ENCODE measurements at regions not wholly inside any gene's neighbourhood (a gene's known extent, or its start where the extent isn't known, plus 50 kb on each side); places are given as distances from the start of the nearest gene placed in this dataset.

DNA sequence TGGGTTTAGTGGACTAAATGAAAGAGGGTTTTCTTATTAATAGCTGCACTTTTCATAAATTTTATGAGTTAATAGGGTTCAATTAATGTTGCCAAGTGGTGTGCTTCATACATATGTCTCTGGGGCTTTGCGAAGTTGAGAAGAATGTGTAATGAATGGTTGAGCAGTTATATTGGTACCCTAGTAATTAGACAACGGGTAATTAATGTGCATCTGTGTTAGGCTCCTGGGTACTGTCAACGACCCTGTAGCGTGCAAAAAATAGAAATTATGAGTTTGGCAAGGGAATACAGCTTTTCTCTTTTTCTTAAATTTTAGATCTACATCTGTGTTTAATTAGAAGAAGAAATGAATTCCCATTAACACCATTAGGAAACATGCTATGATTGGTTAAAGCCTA lies 1027.7 kb downstream of the ARAP2 start:
- TF ChIP-seq, protein P1, sequence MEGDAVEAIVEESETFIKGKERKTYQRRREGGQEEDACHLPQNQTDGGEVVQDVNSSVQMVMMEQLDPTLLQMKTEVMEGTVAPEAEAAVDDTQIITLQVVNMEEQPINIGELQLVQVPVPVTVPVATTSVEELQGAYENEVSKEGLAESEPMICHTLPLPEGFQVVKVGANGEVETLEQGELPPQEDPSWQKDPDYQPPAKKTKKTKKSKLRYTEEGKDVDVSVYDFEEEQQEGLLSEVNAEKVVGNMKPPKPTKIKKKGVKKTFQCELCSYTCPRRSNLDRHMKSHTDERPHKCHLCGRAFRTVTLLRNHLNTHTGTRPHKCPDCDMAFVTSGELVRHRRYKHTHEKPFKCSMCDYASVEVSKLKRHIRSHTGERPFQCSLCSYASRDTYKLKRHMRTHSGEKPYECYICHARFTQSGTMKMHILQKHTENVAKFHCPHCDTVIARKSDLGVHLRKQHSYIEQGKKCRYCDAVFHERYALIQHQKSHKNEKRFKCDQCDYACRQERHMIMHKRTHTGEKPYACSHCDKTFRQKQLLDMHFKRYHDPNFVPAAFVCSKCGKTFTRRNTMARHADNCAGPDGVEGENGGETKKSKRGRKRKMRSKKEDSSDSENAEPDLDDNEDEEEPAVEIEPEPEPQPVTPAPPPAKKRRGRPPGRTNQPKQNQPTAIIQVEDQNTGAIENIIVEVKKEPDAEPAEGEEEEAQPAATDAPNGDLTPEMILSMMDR (IDR thresholded peaks at IDR 0.05; ENCODE audit: insufficient read depth, low read length, poor library complexity, severe bottlenecking): no peak
- no peaks in the 10 kb centered on the region for H3K36me3 ChIP-seq (ENCODE audit: control insufficient read depth, insufficient read depth, low read length)
- H3K27me3 ChIP-seq (ENCODE audit: control insufficient read depth, insufficient read depth, low read length): no peaks in the 10 kb centered on the region
- H3K4me3 ChIP-seq (ENCODE audit: low read depth, low read length): no peak overlapping the region
- no peak for DNase-seq (ENCODE audit: low read depth)

DNA sequence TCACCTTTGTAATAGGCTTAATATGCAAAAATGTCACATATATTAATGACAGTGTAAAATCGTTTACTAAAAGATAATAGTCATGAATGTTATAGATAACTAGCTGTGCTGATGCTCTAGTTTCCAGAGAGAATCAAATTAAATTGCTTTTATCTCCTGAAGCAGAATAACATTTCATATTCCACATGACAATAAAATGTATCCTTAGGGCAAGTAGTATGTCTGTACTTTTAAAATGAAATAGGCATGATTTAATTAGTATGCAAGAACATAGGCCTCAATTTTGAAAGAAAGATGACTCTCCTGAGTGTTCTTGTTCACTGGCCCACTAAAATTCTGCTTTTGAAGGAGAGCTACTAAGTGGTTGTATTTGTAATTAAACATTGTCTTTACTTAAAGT lies 1027.0 kb downstream of the ARAP2 start:
- H3K4me3 ChIP-seq (ENCODE audit: low read depth, low read length): no peak overlapping the region
- H3K27me3 ChIP-seq (ENCODE audit: control insufficient read depth, insufficient read depth, low read length): no peaks in the 10 kb centered on the region
- no peak for DNase-seq (ENCODE audit: low read depth)
- no peaks in the 10 kb centered on the region for H3K36me3 ChIP-seq (ENCODE audit: control insufficient read depth, insufficient read depth, low read length)
- TF ChIP-seq, protein P1 (IDR thresholded peaks at IDR 0.05; ENCODE audit: insufficient read depth, low read length, poor library complexity, severe bottlenecking): no peak

DNA sequence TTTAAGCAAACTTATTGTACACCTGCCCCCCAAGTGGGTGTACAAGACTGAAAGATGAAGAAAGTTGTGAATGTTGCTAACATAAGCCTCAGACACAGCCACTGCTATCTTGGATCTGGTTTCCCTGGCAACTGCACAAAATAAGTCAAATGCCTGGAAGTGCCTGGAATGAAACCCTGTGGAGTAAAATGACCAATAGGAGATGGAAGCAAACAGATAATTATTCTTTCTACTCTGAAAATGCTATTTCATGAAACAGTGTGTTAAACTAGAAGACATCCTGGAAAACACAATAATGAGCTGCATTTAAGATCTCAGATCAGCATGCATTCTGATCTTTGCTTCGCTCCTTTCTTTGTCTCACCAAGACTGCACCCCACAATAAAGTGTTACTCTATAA lies 1016.0 kb downstream of the ARAP2 start:
- no peak for DNase-seq (ENCODE audit: low read depth)
- Histone ChIP-seq H3K27me3 (ENCODE audit: control insufficient read depth, insufficient read depth, low read length) (no peaks in the 10 kb centered on the region), H3K4me3 (ENCODE audit: low read depth, low read length) (no peak overlapping the region), H3K36me3 (ENCODE audit: control insufficient read depth, insufficient read depth, low read length) (no peaks in the 10 kb centered on the region)
- TF ChIP-seq, protein P1 (IDR thresholded peaks at IDR 0.05; ENCODE audit: insufficient read depth, low read length, poor library complexity, severe bottlenecking): no peak

DNA sequence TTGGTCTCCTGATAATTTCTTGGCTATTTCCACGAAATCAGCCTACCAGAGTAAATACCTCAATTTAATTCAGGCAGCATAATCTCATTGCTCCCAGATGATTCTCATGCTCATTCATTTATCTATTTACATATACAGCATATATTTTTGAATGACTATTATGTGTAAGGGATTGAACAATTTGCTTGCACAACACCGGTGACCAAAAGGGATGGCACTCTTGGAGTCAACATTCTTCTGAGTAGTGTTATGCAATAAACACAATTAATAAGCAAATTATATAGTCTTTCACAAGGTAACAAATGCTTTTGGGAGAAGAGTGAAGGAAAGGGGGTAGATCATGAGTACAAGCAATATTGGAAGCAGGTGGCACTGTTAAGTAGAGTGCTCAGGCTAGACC lies 1015.3 kb downstream of the ARAP2 start:
- no peaks in the 10 kb centered on the region for H3K36me3 ChIP-seq (ENCODE audit: control insufficient read depth, insufficient read depth, low read length)
- no peak for DNase-seq (ENCODE audit: low read depth)
- no peaks in the 10 kb centered on the region for H3K27me3 ChIP-seq (ENCODE audit: control insufficient read depth, insufficient read depth, low read length)
- H3K4me3 ChIP-seq (ENCODE audit: low read depth, low read length): no peak overlapping the region
- TF ChIP-seq, protein P1 (IDR thresholded peaks at IDR 0.05; ENCODE audit: insufficient read depth, low read length, poor library complexity, severe bottlenecking): no peak

DNA sequence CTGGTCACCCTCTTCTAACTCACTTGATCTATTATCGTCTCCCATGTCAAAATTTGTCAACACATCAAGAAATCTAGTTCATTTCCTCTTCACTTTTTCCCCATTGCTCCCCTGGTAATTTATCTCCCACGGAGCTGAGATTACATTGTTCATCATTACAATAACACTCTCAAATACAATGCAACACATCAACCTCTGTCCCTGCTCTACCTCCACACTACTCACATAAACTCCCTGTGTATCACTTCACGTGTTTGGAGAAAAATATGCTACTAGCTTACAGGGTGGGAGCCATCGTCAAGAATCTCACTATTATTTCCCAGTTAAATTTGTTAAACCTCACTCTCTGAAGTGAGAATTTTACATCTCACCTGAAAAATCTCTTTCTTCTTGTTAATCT lies 1006.4 kb downstream of the ARAP2 start:
- no peaks in the 10 kb centered on the region for H3K36me3 ChIP-seq (ENCODE audit: control insufficient read depth, insufficient read depth, low read length)
- TF ChIP-seq, protein P1 (IDR thresholded peaks at IDR 0.05; ENCODE audit: insufficient read depth, low read length, poor library complexity, severe bottlenecking): no peak
- no peaks in the 10 kb centered on the region for H3K27me3 ChIP-seq (ENCODE audit: control insufficient read depth, insufficient read depth, low read length)
- H3K4me3 ChIP-seq (ENCODE audit: low read depth, low read length): no peak overlapping the region
- no peak for DNase-seq (ENCODE audit: low read depth)

DNA sequence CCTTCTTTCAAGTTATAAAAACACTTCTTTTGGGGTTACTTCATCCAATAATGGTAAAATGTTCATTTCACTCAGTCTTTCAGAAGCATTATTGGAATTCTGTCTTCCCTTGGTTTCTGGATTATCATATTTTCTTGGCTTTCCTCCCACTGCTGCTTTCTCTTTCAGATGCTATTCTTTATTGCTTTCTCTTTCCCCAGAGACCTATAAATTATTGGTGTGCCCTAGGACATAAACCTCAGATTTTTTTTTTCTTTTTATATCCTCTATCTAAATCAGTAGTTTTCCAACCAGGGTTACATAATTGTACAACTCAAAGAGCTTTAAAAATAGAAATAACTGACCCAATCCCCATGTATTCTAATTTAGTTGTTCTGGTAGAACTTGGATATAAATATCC lies 1005.5 kb downstream of the ARAP2 start:
- no peak overlapping the region for H3K4me3 ChIP-seq (ENCODE audit: low read depth, low read length)
- H3K27me3 ChIP-seq (ENCODE audit: control insufficient read depth, insufficient read depth, low read length): no peaks in the 10 kb centered on the region
- TF ChIP-seq, protein P1 (IDR thresholded peaks at IDR 0.05; ENCODE audit: insufficient read depth, low read length, poor library complexity, severe bottlenecking): no peak
- DNase-seq (ENCODE audit: low read depth): no peak
- H3K36me3 ChIP-seq (ENCODE audit: control insufficient read depth, insufficient read depth, low read length): no peaks in the 10 kb centered on the region

Data from kidney epithelial cell (primary cell).